ENCODE measurements at regions not wholly inside any gene's neighbourhood (a gene's known extent, or its start where the extent isn't known, plus 50 kb on each side); places are given as distances from the start of the nearest gene placed in this dataset.

GRCh38 chr6:4399656-4400055 lies 264.3 kb upstream of the ECI2 start:
- H3K27me3 ChIP-seq (ENCODE audit: insufficient read depth, low read depth, low read length), result no peaks in the 10 kb centered on the region
- H3K4me2 ChIP-seq (ENCODE audit: low read length), result no peak overlapping the region
- no peaks in the 10 kb centered on the region for H4K20me1 ChIP-seq (ENCODE audit: insufficient read depth)
- H3K9me3 ChIP-seq (ENCODE audit: low read length), result no peaks in the 10 kb centered on the region
- H3K79me2 ChIP-seq (replicated peaks; ENCODE audit: insufficient read depth, low read length), result no peaks in the 10 kb centered on the region
- H3K36me3 ChIP-seq (ENCODE audit: insufficient read depth, low read length), result no peaks in the 10 kb centered on the region
- H3K9me2 ChIP-seq (ENCODE audit: insufficient read depth, low read length), result no peaks in the 10 kb centered on the region
- H3K4me3 ChIP-seq (ENCODE audit: low read length), result no peak overlapping the region
- H2AFZ ChIP-seq (ENCODE audit: low read depth, low read length), result no peak overlapping the region
- H3F3A ChIP-seq (ENCODE audit: insufficient read depth, low read length, poor library complexity, severe bottlenecking), result no peaks in the 10 kb centered on the region
- no peak for TF ChIP-seq MXI1 (conservative IDR thresholded peaks at IDR 0.05; ENCODE audit: poor library complexity, severe bottlenecking)
- no peak for TF ChIP-seq SMC3 (conservative IDR thresholded peaks at IDR 0.05; ENCODE audit: poor library complexity)
- no peak for TF ChIP-seq EP300 (conservative IDR thresholded peaks at IDR 0.05; ENCODE audit: poor library complexity, severe bottlenecking)
- TF ChIP-seq TAF1 (IDR thresholded peaks at IDR 0.05; ENCODE audit: low read depth), result no peak
- no peak overlapping the region for H3K27ac ChIP-seq (ENCODE audit: low read length)
- no peak overlapping the region for H3K9ac ChIP-seq (ENCODE audit: low read length)

- no peak overlapping the region for H3K27ac ChIP-seq (ENCODE audit: low read length)
- H2AFZ ChIP-seq (ENCODE audit: low read depth, low read length), result no peak overlapping the region
- no peaks in the 10 kb centered on the region for H3K79me2 ChIP-seq (replicated peaks; ENCODE audit: insufficient read depth, low read length)
- no peaks in the 10 kb centered on the region for H3K36me3 ChIP-seq (ENCODE audit: insufficient read depth, low read length)
- no peaks in the 10 kb centered on the region for H4K20me1 ChIP-seq (ENCODE audit: insufficient read depth)
- no peak overlapping the region for H3K9ac ChIP-seq (ENCODE audit: low read length)
- H3K27me3 ChIP-seq (ENCODE audit: insufficient read depth, low read depth, low read length), result no peaks in the 10 kb centered on the region
- TF ChIP-seq TAF1 (IDR thresholded peaks at IDR 0.05; ENCODE audit: low read depth), result no peak
- TF ChIP-seq POLR2AphosphoS5 (IDR thresholded peaks at IDR 0.05), result no peak
- TF ChIP-seq MXI1 (conservative IDR thresholded peaks at IDR 0.05; ENCODE audit: poor library complexity, severe bottlenecking), result no peak
- no peak for TF ChIP-seq CTCF (IDR thresholded peaks at IDR 0.05; ENCODE audit: poor library complexity, severe bottlenecking)
- TF ChIP-seq RAD21 (conservative IDR thresholded peaks at IDR 0.05), result no peak
- TF ChIP-seq REST (IDR thresholded peaks at IDR 0.05; ENCODE audit: borderline replicate concordance), result no peak
- no peak for TF ChIP-seq EP300 (conservative IDR thresholded peaks at IDR 0.05; ENCODE audit: poor library complexity, severe bottlenecking)
- TF ChIP-seq EZH2 (IDR thresholded peaks at IDR 0.05; ENCODE audit: borderline replicate concordance, insufficient read depth, low read length, poor library complexity, severe bottlenecking), result no peak
- no peak for TF ChIP-seq SMC3 (conservative IDR thresholded peaks at IDR 0.05; ENCODE audit: poor library complexity)
- no peaks in the 10 kb centered on the region for H3F3A ChIP-seq (ENCODE audit: insufficient read depth, low read length, poor library complexity, severe bottlenecking)
- H3K4me2 ChIP-seq (ENCODE audit: low read length), result no peak overlapping the region
- no peak overlapping the region for H3K4me3 ChIP-seq (ENCODE audit: low read length)
- H3K9me2 ChIP-seq (ENCODE audit: insufficient read depth, low read length), result no peaks in the 10 kb centered on the region
- no peaks in the 10 kb centered on the region for H3K9me3 ChIP-seq (ENCODE audit: low read length)
Measured at GRCh38 chr6:4398791-4399190, 263.4 kb upstream of the ECI2 start.

- no peak overlapping the region for H3K4me3 ChIP-seq (ENCODE audit: low read length)
- H3K27me3 ChIP-seq (ENCODE audit: insufficient read depth, low read depth, low read length), result no peaks in the 10 kb centered on the region
- H3K36me3 ChIP-seq (ENCODE audit: insufficient read depth, low read length), result no peaks in the 10 kb centered on the region
- H3K27ac ChIP-seq (ENCODE audit: low read length), result no peak overlapping the region
- H3K9ac ChIP-seq (ENCODE audit: low read length), result no peak overlapping the region
- H2AFZ ChIP-seq (ENCODE audit: low read depth, low read length), result no peak overlapping the region
- TF ChIP-seq EP300 (conservative IDR thresholded peaks at IDR 0.05; ENCODE audit: poor library complexity, severe bottlenecking) (no peak), CTCF (IDR thresholded peaks at IDR 0.05; ENCODE audit: poor library complexity, severe bottlenecking) (no peak), EZH2 (IDR thresholded peaks at IDR 0.05; ENCODE audit: borderline replicate concordance, insufficient read depth, low read length, poor library complexity, severe bottlenecking) (no peak), POLR2AphosphoS5 (IDR thresholded peaks at IDR 0.05) (no peak), TAF1 (IDR thresholded peaks at IDR 0.05; ENCODE audit: low read depth) (no peak), REST (IDR thresholded peaks at IDR 0.05; ENCODE audit: borderline replicate concordance) (no peak), MXI1 (conservative IDR thresholded peaks at IDR 0.05; ENCODE audit: poor library complexity, severe bottlenecking) (no peak), RAD21 (conservative IDR thresholded peaks at IDR 0.05) (no peak), SMC3 (conservative IDR thresholded peaks at IDR 0.05; ENCODE audit: poor library complexity) (no peak)
- no peaks in the 10 kb centered on the region for H3K9me3 ChIP-seq (ENCODE audit: low read length)
- no peaks in the 10 kb centered on the region for H3K9me2 ChIP-seq (ENCODE audit: insufficient read depth, low read length)
- no peaks in the 10 kb centered on the region for H3F3A ChIP-seq (ENCODE audit: insufficient read depth, low read length, poor library complexity, severe bottlenecking)
- H3K79me2 ChIP-seq (replicated peaks; ENCODE audit: insufficient read depth, low read length), result no peaks in the 10 kb centered on the region
- no peaks in the 10 kb centered on the region for H4K20me1 ChIP-seq (ENCODE audit: insufficient read depth)
- H3K4me2 ChIP-seq (ENCODE audit: low read length), result no peak overlapping the region
Measured at GRCh38 chr6:4397307-4397706, 261.9 kb upstream of the ECI2 start.
